Bronchial epithelial cell (primary cell): ENCODE measurements at regions not wholly inside any gene's neighbourhood (a gene's known extent, or its start where the extent isn't known, plus 50 kb on each side); places are given as distances from the start of the nearest gene placed in this dataset.

Experiments
- DNase-seq: peaks from one replicate; pipeline ENCODE4 v3.0.0-alpha.2; 2010; ENCODE audit warnings: low read depth
- FAIRE-seq: peaks from 2 replicates; lab custom pipeline; 2011; peaks lifted over from hg19 to GRCh38; lab: Jason Lieb, UNC
- H3K27me3 ChIP-seq: 2 replicates; pipeline ENCODE4 v1.5.1; 2011; ENCODE audit warnings: low read length; ENCODE audit not compliant: control insufficient read depth, insufficient read depth
- H3K36me3 ChIP-seq: 2 replicates; pipeline ENCODE4 v1.5.1; 2011; ENCODE audit warnings: low read length; ENCODE audit not compliant: control insufficient read depth, insufficient read depth
- H3K4me3 ChIP-seq: 2 replicates; pipeline ENCODE4 v1.5.1; 2011; ENCODE audit warnings: mild to moderate bottlenecking, low read depth, low read length, control low read depth
- CTCF ChIP-seq: IDR thresholded peaks from 2 replicates; pipeline ENCODE4 v1.5.1; 2011; ENCODE audit warnings: mild to moderate bottlenecking, moderate library complexity, low read length, control low read depth, inconsistent platforms; ENCODE audit not compliant: insufficient read depth, severe bottlenecking

GRCh38 chr21:31442339-31442738, 98.3 kb upstream of the TIAM1 start:
- DNase-seq (peak; percentile 12), FAIRE-seq (no peak)
- TF ChIP-seq CTCF, result no peak
- Histone ChIP-seq H3K4me3 (no peak overlapping the region), H3K36me3 (no peaks in the 10 kb centered on the region), H3K27me3 (no peaks in the 10 kb centered on the region)

GRCh38 chr21:31429506-31429905, 85.4 kb upstream of the TIAM1 start:
- no peak for FAIRE-seq
- no peak for DNase-seq
- no peak overlapping the region for H3K4me3 ChIP-seq
- H3K36me3 ChIP-seq, result no peaks in the 10 kb centered on the region
- H3K27me3 ChIP-seq, result no peaks in the 10 kb centered on the region
- TF ChIP-seq CTCF, result no peak

DNA sequence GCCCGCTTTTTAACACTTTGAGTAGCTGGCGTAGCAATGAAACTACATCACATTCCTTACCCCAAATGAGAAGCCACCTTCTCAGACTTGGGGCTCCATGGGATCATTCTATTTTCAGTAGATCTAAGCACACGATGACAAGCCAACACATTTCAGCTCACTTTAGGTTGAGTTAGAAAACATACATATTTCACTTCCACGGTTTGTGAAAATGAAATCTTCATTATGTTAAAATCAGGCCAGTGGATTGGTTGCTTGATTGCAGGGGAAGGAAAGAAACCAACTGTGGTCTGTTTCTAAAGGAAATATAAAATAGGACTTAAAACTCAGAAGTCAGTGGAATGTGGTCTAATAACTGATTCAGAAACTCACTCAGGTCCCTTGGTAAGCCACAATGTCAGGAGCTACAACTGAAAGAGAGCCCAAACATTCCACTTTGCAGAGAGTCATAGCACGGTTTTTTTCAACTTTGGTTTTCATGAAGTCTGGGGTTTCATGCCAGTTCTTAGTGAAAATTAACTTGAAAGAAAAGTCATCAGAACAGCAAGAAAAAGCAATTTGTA, 82.3 kb upstream of the TIAM1 start:
- no peaks in the 10 kb centered on the region for H3K27me3 ChIP-seq
- H3K36me3 ChIP-seq, result no peaks in the 10 kb centered on the region
- TF ChIP-seq CTCF, result no peak
- FAIRE-seq (no peak), DNase-seq (no peak)
- no peak overlapping the region for H3K4me3 ChIP-seq

- no peak overlapping the region for H3K4me3 ChIP-seq
- no peaks in the 10 kb centered on the region for H3K27me3 ChIP-seq
- FAIRE-seq (no peak), DNase-seq (no peak)
- no peaks in the 10 kb centered on the region for H3K36me3 ChIP-seq
- TF ChIP-seq CTCF, result no peak
Observed at GRCh38 chr21:31425138-31425537, 81.1 kb upstream of the TIAM1 start.

DNA sequence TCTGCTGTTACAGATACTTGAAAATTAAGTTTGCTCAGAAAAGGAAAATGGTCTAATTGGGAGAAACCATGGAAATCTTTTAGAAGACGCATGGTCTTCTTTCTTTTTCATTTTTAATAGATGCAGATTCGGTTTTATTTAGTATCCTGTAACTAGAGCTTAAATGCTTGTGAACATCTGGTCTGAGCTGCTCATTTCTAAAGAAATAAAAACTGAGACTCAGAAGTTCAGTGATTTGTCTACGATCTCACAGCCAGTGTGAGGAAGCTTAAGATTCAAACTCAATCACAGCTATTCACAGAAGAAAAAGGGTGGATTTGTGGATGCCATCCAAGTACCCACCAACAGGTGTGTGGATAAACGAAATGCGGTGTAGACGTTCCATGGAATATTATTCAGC, 80.0 kb upstream of the TIAM1 start:
- no peak for FAIRE-seq
- TF ChIP-seq CTCF, result no peak
- Histone ChIP-seq H3K4me3 (no peak overlapping the region), H3K36me3 (no peaks in the 10 kb centered on the region), H3K27me3 (no peaks in the 10 kb centered on the region)
- DNase-seq, result no peak

GRCh38 chr21:31420988-31421387, 76.9 kb upstream of the TIAM1 start:
- no peak for TF ChIP-seq CTCF
- DNase-seq, result no peak
- Histone ChIP-seq H3K36me3 (no peaks in the 10 kb centered on the region), H3K27me3 (no peaks in the 10 kb centered on the region), H3K4me3 (no peak overlapping the region)
- no peak for FAIRE-seq
